ENCODE measurements at regions not wholly inside any gene's neighbourhood (a gene's known extent, or its start where the extent isn't known, plus 50 kb on each side); places are given as distances from the start of the nearest gene placed in this dataset.
"Not testable (repeated sequence)": the region's sequence is repeated elsewhere in the genome, so short reads cannot be mapped to it uniquely, and the experiment has no call there.

- no peak for TF ChIP-seq CTCF (conservative IDR thresholded peaks at IDR 0.05)
- H3K27ac ChIP-seq = no peak overlapping the region
Observed at GRCh38 chr6:113015249-113015648, 668.1 kb downstream of the RFPL4B start.

DNA sequence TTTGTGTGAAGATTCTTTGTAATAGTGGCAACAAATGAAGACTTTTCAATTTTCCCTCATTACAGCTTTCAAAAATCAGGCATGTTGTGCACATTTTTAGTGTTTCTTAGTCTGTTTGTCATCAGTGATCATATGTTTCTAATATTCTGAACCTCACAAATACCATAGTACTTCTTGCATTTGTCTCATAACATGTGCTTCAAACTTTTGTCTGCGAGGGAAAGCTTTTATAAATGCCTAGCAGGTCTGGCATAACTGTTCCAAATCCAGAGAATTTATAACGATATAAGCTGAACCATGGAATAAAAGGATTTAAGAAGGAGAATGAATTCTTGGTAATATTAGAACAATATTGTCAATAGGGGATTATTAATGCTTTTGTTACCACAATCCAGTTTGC is 670.2 kb downstream of the RFPL4B start:
- TF ChIP-seq CTCF (conservative IDR thresholded peaks at IDR 0.05) = no peak

GRCh38 chr6:113018351-113019151 is 671.4 kb downstream of the RFPL4B start:
- H3K27ac ChIP-seq = no peak overlapping the region
- TF ChIP-seq CTCF (conservative IDR thresholded peaks at IDR 0.05) = no peak

More for the DNA sequence above, 670.2 kb downstream of the RFPL4B start:
- H3K27ac ChIP-seq = no peak overlapping the region

DNA sequence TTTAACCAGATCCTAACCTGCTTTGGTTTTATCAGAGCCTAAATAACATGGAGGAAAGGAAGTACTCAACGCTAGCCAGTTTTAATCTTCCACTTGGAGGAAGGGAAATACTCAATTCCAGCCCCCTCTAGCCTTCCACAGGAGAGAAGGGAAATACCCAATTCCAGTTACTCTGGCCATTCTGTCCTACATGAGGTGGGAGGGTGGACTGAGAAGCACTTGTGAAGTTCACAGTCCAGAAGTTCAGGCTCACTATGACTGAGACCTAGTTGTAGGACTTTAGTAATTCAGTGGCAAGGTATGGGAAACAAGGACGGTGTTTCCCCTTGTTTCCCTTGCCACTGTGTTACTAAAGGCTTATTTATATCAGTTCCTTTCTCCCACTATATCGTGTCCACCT is 672.0 kb downstream of the RFPL4B start:
- H3K27ac ChIP-seq = no peak overlapping the region
- no peak for TF ChIP-seq CTCF (conservative IDR thresholded peaks at IDR 0.05)

GRCh38 chr6:113027780-113028179 is 680.6 kb downstream of the RFPL4B start:
- TF ChIP-seq CTCF (conservative IDR thresholded peaks at IDR 0.05) = no peak
- H3K27ac ChIP-seq = no peak overlapping the region

DNA sequence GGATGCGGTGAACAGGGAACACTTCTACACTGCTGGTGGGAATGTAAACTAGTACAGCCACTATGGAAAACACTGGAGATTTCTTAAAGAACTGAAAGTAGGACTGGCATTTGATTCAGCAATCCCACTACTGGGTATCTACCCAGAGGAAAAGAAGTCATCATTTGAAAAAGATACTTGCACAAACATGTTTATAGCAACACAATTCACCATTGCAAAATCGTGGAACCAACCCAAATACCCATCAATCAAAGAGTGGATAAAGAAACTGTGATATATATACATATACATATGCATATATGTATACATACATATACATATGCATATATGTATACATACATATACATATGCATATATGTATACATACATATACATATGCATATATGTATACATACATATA is 682.0 kb downstream of the RFPL4B start:
- not testable (repeated sequence) for H3K27ac ChIP-seq

GRCh38 chr6:113031591-113032238 is 684.6 kb downstream of the RFPL4B start:
- H3K27ac ChIP-seq = no peak overlapping the region
- TF ChIP-seq CTCF (conservative IDR thresholded peaks at IDR 0.05) = no peak

DNA sequence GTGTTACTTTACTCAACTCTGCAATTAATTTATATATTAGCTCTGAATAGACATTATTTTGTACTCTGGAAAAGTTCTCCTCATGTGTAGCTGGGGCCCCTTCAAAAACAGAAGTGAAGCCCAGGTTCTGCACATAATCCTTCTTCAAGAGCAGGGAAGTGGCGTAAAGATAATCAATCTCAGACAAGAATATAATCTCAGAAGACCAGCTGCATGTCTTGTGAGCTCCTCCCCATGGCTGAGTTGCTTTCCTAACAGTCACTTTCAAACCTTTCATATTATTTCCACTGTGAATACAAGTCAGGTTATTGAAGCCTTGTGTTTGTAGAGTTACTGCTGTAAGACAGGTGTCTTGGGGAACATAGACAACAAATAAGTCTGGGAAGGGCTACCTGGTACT is 691.9 kb downstream of the RFPL4B start:
- no peak for TF ChIP-seq CTCF (conservative IDR thresholded peaks at IDR 0.05)
- H3K27ac ChIP-seq = no peak overlapping the region
